GM19238 (cell line): ENCODE measurements at regions not wholly inside any gene's neighbourhood (a gene's known extent, or its start where the extent isn't known, plus 50 kb on each side); places are given as distances from the start of the nearest gene placed in this dataset.

ENCODE experiments used
- DNase-seq: peaks from one replicate; pipeline ENCODE4 v3.0.0; 2011; ENCODE audit warnings: low spot score; ENCODE audit not compliant: insufficient read length

GRCh38 chr5:61686491-61687257 is 354.6 kb downstream of the ZSWIM6 start:
- no peak for DNase-seq

GRCh38 chr5:61687371-61687770 is 355.3 kb downstream of the ZSWIM6 start:
- no peak for DNase-seq

- DNase-seq = no peak
Observed at GRCh38 chr5:61689153-61689846, 357.2 kb downstream of the ZSWIM6 start.

- DNase-seq = no peak
Observed at GRCh38 chr5:61697809-61698558, 365.9 kb downstream of the ZSWIM6 start.

GRCh38 chr5:61701877-61702602 is 370.0 kb downstream of the ZSWIM6 start:
- peak; percentile 4 for DNase-seq

GRCh38 chr5:61702784-61703183 is 370.7 kb downstream of the ZSWIM6 start:
- no peak for DNase-seq

GRCh38 chr5:61704289-61704688 is 372.2 kb downstream of the ZSWIM6 start:
- no peak for DNase-seq

- DNase-seq = no peak
Observed at GRCh38 chr5:61706751-61707150, 374.7 kb downstream of the ZSWIM6 start.

- no peak for DNase-seq
Observed at GRCh38 chr5:61719124-61719523, 387.1 kb downstream of the ZSWIM6 start.

GRCh38 chr5:61720829-61721228 is 388.8 kb downstream of the ZSWIM6 start:
- no peak for DNase-seq

GRCh38 chr5:61724102-61724501 is 392.0 kb downstream of the ZSWIM6 start:
- DNase-seq = no peak

- no peak for DNase-seq
Observed at GRCh38 chr5:61728287-61728686, 396.2 kb downstream of the ZSWIM6 start.

GRCh38 chr5:61730866-61731265 is 398.8 kb downstream of the ZSWIM6 start:
- DNase-seq = no peak

GRCh38 chr5:61731267-61731945 is 399.3 kb downstream of the ZSWIM6 start:
- DNase-seq = no peak

GRCh38 chr5:61731946-61732314 is 399.9 kb downstream of the ZSWIM6 start:
- no peak for DNase-seq

GRCh38 chr5:61732369-61732768 is 400.3 kb downstream of the ZSWIM6 start:
- DNase-seq = no peak

GRCh38 chr5:61732796-61733195 is 400.7 kb downstream of the ZSWIM6 start:
- DNase-seq = no peak

- no peak for DNase-seq
Observed at GRCh38 chr5:61734001-61734400, 401.9 kb downstream of the ZSWIM6 start.

GRCh38 chr5:61734966-61735365 is 402.9 kb downstream of the ZSWIM6 start:
- no peak for DNase-seq

GRCh38 chr5:61735531-61735930 is 403.5 kb downstream of the ZSWIM6 start:
- no peak for DNase-seq

GRCh38 chr5:61735995-61736394 is 403.9 kb downstream of the ZSWIM6 start:
- DNase-seq = no peak
